ENCODE measurements at regions not wholly inside any gene's neighbourhood (a gene's known extent, or its start where the extent isn't known, plus 50 kb on each side); places are given as distances from the start of the nearest gene placed in this dataset.

- Histone ChIP-seq H3K27me3 (no peaks in the 10 kb centered on the region), H3K9me3 (no peaks in the 10 kb centered on the region), H3K4me1 (no peaks in the 10 kb centered on the region), H3K36me3 (no peaks in the 10 kb centered on the region), H3K4me3 (no peak overlapping the region), H3K27ac (no peak overlapping the region)
- ATAC-seq = no peak
- TF ChIP-seq POLR2AphosphoS5 (IDR thresholded peaks at IDR 0.05) (no peak), EP300 (IDR thresholded peaks at IDR 0.05) (no peak), POLR2A (IDR thresholded peaks at IDR 0.05) (no peak)
- TF ChIP-seq, protein P1, sequence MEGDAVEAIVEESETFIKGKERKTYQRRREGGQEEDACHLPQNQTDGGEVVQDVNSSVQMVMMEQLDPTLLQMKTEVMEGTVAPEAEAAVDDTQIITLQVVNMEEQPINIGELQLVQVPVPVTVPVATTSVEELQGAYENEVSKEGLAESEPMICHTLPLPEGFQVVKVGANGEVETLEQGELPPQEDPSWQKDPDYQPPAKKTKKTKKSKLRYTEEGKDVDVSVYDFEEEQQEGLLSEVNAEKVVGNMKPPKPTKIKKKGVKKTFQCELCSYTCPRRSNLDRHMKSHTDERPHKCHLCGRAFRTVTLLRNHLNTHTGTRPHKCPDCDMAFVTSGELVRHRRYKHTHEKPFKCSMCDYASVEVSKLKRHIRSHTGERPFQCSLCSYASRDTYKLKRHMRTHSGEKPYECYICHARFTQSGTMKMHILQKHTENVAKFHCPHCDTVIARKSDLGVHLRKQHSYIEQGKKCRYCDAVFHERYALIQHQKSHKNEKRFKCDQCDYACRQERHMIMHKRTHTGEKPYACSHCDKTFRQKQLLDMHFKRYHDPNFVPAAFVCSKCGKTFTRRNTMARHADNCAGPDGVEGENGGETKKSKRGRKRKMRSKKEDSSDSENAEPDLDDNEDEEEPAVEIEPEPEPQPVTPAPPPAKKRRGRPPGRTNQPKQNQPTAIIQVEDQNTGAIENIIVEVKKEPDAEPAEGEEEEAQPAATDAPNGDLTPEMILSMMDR (IDR thresholded peaks at IDR 0.05) = no peak
- WGBS, 2 donors (ENCODE audit: low coverage in 1 of 2) = 43 to 59% methylated on average over 3 of the region's 3 CpGs
These were observed 297.5 kb upstream of the CRIM1 start for GRCh38 chr2:36058076-36058475.

- H3K9me3 ChIP-seq = no peaks in the 10 kb centered on the region
- H3K27me3 ChIP-seq = no peaks in the 10 kb centered on the region
- no peak overlapping the region for H3K27ac ChIP-seq
- no peaks in the 10 kb centered on the region for H3K4me1 ChIP-seq
- 35% methylated on average over 1 of the region's 1 CpG; no CpG with 5 or more reads in 1 of the 2 donors for WGBS, 2 donors (ENCODE audit: low coverage in 1 of 2)
- H3K4me3 ChIP-seq = no peak overlapping the region
- ATAC-seq = no peak
- TF ChIP-seq POLR2A (IDR thresholded peaks at IDR 0.05) = no peak
- TF ChIP-seq EP300 (IDR thresholded peaks at IDR 0.05) = no peak
- no peaks in the 10 kb centered on the region for H3K36me3 ChIP-seq
These were observed 302.8 kb upstream of the CRIM1 start for GRCh38 chr2:36052819-36053218.

GRCh38 chr2:36044411-36044810 is 311.2 kb upstream of the CRIM1 start:
- no peak overlapping the region for H3K4me3 ChIP-seq
- H3K27me3 ChIP-seq = no peaks in the 10 kb centered on the region
- H3K4me1 ChIP-seq = no peaks in the 10 kb centered on the region
- H3K36me3 ChIP-seq = no peaks in the 10 kb centered on the region
- ATAC-seq = no peak
- 87 to 94% methylated on average over 4 of the region's 4 CpGs for WGBS, 2 donors (ENCODE audit: low coverage in 1 of 2)
- H3K9me3 ChIP-seq = no peaks in the 10 kb centered on the region
- TF ChIP-seq POLR2AphosphoS5 (IDR thresholded peaks at IDR 0.05) (no peak), POLR2A (IDR thresholded peaks at IDR 0.05) (no peak), EP300 (IDR thresholded peaks at IDR 0.05) (no peak)
- TF ChIP-seq, protein P1 (IDR thresholded peaks at IDR 0.05) = no peak
- no peak overlapping the region for H3K27ac ChIP-seq

GRCh38 chr2:36035137-36035536 is 320.4 kb upstream of the CRIM1 start:
- no peaks in the 10 kb centered on the region for H3K9me3 ChIP-seq
- WGBS, 2 donors (ENCODE audit: low coverage in 1 of 2) = 73 to 86% methylated on average over 3 of the region's 3 CpGs
- TF ChIP-seq POLR2AphosphoS5 (IDR thresholded peaks at IDR 0.05) (no peak), EP300 (IDR thresholded peaks at IDR 0.05) (no peak), POLR2A (IDR thresholded peaks at IDR 0.05) (no peak)
- TF ChIP-seq, protein P1 (IDR thresholded peaks at IDR 0.05) = no peak

GRCh38 chr2:36032046-36032445 is 323.5 kb upstream of the CRIM1 start:
- H3K27me3 ChIP-seq = no peaks in the 10 kb centered on the region
- no peaks in the 10 kb centered on the region for H3K4me1 ChIP-seq
- no peak for ATAC-seq
- no peaks in the 10 kb centered on the region for H3K9me3 ChIP-seq
- H3K36me3 ChIP-seq = no peaks in the 10 kb centered on the region
- WGBS, 2 donors (ENCODE audit: low coverage in 1 of 2) = 56 to 74% methylated on average over 3 of the region's 3 CpGs
- no peak overlapping the region for H3K4me3 ChIP-seq
- no peak overlapping the region for H3K27ac ChIP-seq
- no peak for TF ChIP-seq EP300 (IDR thresholded peaks at IDR 0.05)
- TF ChIP-seq POLR2A (IDR thresholded peaks at IDR 0.05) = no peak
- no peak for TF ChIP-seq POLR2AphosphoS5 (IDR thresholded peaks at IDR 0.05)
- TF ChIP-seq, protein P1 (IDR thresholded peaks at IDR 0.05) = no peak

More at GRCh38 chr2:36035137-36035536, 320.4 kb upstream of the CRIM1 start:
- Histone ChIP-seq H3K36me3 (no peaks in the 10 kb centered on the region), H3K27ac (no peak overlapping the region), H3K27me3 (no peaks in the 10 kb centered on the region), H3K4me3 (no peak overlapping the region), H3K4me1 (no peaks in the 10 kb centered on the region)
- ATAC-seq = no peak
